HepG2 (cell line): ENCODE measurements at regions not wholly inside any gene's neighbourhood (a gene's known extent, or its start where the extent isn't known, plus 50 kb on each side); places are given as distances from the start of the nearest gene placed in this dataset.

Experiments used
- CBFB ChIP-seq: sonication (generic); formaldehyde crosslinking; IDR thresholded peaks from 2 replicates; pipeline ENCODE4 v1.4.0; 2020; ENCODE audit warnings: missing genetic modification reagents
- ZFX ChIP-seq: sonication (generic); formaldehyde crosslinking; IDR thresholded peaks from 2 replicates; pipeline ENCODE4 v1.4.0; 2020; ENCODE audit warnings: mild to moderate bottlenecking, low read depth, missing genetic modification reagents, moderate library complexity
- ZNF136 ChIP-seq: sonication (generic); formaldehyde crosslinking; IDR thresholded peaks from 2 replicates; pipeline ENCODE4 v1.8.1; 2022; ENCODE audit warnings: low read depth, mild to moderate bottlenecking, moderate library complexity, missing genetic modification reagents
- ZNF207 ChIP-seq: fragments of 450-650 bp; IDR thresholded peaks from 2 replicates; pipeline ENCODE4 v1.6.1; 2016; ENCODE audit warnings: antibody characterized with exemption, borderline replicate concordance
- TF ChIP-seq, protein P1 (sequence below): sonication (generic); formaldehyde crosslinking; IDR thresholded peaks from 2 replicates; pipeline ENCODE4 v1.5.0; 2020; ENCODE audit warnings: mild to moderate bottlenecking, missing genetic modification reagents, moderate library complexity
- TF ChIP-seq, protein P2 (sequence below): sonication (generic); formaldehyde crosslinking; IDR thresholded peaks from 2 replicates; pipeline ENCODE4 v1.5.0; 2020; ENCODE audit warnings: mild to moderate bottlenecking, missing genetic modification reagents
- TF ChIP-seq, protein P3 (sequence below): sonication (generic); formaldehyde crosslinking; IDR thresholded peaks from 2 replicates; pipeline ENCODE4 v1.4.0; 2020; ENCODE audit warnings: missing genetic modification reagents
- TF ChIP-seq, protein P4 (sequence below): sonication (generic); formaldehyde crosslinking; IDR thresholded peaks from one replicate; pipeline ENCODE4 v1.5.1; 2020; ENCODE audit warnings: mild to moderate bottlenecking, missing genetic modification reagents; ENCODE audit errors: not compliant biosample characterization

DNA sequence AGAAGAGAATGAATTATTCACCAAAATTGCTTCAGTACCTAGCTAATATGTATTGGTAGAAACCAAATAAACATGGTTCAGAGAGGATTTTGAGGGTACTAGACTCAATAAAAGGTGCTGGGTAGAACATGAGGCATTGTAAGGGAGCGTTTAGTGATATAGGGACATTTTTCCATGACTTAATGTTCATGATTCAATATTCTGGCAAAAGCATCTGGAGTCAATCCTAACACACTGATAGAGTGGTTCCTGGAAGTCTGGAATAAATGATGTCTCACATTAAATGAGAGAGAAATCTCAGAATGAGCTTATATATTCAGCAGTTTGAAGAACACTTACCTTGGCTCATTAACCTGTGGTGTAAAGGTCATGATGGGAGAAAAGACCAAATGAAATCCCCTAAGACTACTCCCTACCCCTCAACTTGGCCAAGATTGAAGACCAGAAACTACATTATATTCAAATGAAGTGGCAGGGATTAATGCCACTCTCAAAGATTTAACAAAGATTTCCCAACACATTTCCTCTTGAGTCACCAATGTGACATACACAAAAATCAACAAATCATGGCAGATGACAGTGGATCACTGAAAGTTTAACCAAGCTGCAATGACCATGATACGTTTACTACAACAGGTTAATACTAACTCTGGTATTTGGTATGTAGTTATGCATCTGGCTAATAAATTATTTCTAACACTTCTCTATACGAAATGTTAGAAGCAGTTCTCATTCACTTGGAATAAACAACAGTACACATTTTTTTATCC, 309.5 kb downstream of the SATB2 start:
- TF ChIP-seq, protein P1, sequence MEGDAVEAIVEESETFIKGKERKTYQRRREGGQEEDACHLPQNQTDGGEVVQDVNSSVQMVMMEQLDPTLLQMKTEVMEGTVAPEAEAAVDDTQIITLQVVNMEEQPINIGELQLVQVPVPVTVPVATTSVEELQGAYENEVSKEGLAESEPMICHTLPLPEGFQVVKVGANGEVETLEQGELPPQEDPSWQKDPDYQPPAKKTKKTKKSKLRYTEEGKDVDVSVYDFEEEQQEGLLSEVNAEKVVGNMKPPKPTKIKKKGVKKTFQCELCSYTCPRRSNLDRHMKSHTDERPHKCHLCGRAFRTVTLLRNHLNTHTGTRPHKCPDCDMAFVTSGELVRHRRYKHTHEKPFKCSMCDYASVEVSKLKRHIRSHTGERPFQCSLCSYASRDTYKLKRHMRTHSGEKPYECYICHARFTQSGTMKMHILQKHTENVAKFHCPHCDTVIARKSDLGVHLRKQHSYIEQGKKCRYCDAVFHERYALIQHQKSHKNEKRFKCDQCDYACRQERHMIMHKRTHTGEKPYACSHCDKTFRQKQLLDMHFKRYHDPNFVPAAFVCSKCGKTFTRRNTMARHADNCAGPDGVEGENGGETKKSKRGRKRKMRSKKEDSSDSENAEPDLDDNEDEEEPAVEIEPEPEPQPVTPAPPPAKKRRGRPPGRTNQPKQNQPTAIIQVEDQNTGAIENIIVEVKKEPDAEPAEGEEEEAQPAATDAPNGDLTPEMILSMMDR = no peak
- TF ChIP-seq CBFB (CRISPR knock-in tag) (no peak), ZNF207 (no peak), ZFX (CRISPR knock-in tag) (no peak), ZNF136 (CRISPR knock-in tag) (no peak)
- TF ChIP-seq, protein P2, sequence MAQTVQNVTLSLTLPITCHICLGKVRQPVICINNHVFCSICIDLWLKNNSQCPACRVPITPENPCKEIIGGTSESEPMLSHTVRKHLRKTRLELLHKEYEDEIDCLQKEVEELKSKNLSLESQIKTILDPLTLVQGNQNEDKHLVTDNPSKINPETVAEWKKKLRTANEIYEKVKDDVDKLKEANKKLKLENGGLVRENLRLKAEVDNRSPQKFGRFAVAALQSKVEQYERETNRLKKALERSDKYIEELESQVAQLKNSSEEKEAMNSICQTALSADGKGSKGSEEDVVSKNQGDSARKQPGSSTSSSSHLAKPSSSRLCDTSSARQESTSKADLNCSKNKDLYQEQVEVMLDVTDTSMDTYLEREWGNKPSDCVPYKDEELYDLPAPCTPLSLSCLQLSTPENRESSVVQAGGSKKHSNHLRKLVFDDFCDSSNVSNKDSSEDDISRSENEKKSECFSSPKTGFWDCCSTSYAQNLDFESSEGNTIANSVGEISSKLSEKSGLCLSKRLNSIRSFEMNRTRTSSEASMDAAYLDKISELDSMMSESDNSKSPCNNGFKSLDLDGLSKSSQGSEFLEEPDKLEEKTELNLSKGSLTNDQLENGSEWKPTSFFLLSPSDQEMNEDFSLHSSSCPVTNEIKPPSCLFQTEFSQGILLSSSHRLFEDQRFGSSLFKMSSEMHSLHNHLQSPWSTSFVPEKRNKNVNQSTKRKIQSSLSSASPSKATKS (CRISPR knock-in tag) = no peak
- TF ChIP-seq, protein P3, sequence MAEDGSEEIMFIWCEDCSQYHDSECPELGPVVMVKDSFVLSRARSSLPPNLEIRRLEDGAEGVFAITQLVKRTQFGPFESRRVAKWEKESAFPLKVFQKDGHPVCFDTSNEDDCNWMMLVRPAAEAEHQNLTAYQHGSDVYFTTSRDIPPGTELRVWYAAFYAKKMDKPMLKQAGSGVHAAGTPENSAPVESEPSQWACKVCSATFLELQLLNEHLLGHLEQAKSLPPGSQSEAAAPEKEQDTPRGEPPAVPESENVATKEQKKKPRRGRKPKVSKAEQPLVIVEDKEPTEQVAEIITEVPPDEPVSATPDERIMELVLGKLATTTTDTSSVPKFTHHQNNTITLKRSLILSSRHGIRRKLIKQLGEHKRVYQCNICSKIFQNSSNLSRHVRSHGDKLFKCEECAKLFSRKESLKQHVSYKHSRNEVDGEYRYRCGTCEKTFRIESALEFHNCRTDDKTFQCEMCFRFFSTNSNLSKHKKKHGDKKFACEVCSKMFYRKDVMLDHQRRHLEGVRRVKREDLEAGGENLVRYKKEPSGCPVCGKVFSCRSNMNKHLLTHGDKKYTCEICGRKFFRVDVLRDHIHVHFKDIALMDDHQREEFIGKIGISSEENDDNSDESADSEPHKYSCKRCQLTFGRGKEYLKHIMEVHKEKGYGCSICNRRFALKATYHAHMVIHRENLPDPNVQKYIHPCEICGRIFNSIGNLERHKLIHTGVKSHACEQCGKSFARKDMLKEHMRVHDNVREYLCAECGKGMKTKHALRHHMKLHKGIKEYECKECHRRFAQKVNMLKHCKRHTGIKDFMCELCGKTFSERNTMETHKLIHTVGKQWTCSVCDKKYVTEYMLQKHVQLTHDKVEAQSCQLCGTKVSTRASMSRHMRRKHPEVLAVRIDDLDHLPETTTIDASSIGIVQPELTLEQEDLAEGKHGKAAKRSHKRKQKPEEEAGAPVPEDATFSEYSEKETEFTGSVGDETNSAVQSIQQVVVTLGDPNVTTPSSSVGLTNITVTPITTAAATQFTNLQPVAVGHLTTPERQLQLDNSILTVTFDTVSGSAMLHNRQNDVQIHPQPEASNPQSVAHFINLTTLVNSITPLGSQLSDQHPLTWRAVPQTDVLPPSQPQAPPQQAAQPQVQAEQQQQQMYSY (CRISPR knock-in tag) = no peak
- TF ChIP-seq, protein P4, sequence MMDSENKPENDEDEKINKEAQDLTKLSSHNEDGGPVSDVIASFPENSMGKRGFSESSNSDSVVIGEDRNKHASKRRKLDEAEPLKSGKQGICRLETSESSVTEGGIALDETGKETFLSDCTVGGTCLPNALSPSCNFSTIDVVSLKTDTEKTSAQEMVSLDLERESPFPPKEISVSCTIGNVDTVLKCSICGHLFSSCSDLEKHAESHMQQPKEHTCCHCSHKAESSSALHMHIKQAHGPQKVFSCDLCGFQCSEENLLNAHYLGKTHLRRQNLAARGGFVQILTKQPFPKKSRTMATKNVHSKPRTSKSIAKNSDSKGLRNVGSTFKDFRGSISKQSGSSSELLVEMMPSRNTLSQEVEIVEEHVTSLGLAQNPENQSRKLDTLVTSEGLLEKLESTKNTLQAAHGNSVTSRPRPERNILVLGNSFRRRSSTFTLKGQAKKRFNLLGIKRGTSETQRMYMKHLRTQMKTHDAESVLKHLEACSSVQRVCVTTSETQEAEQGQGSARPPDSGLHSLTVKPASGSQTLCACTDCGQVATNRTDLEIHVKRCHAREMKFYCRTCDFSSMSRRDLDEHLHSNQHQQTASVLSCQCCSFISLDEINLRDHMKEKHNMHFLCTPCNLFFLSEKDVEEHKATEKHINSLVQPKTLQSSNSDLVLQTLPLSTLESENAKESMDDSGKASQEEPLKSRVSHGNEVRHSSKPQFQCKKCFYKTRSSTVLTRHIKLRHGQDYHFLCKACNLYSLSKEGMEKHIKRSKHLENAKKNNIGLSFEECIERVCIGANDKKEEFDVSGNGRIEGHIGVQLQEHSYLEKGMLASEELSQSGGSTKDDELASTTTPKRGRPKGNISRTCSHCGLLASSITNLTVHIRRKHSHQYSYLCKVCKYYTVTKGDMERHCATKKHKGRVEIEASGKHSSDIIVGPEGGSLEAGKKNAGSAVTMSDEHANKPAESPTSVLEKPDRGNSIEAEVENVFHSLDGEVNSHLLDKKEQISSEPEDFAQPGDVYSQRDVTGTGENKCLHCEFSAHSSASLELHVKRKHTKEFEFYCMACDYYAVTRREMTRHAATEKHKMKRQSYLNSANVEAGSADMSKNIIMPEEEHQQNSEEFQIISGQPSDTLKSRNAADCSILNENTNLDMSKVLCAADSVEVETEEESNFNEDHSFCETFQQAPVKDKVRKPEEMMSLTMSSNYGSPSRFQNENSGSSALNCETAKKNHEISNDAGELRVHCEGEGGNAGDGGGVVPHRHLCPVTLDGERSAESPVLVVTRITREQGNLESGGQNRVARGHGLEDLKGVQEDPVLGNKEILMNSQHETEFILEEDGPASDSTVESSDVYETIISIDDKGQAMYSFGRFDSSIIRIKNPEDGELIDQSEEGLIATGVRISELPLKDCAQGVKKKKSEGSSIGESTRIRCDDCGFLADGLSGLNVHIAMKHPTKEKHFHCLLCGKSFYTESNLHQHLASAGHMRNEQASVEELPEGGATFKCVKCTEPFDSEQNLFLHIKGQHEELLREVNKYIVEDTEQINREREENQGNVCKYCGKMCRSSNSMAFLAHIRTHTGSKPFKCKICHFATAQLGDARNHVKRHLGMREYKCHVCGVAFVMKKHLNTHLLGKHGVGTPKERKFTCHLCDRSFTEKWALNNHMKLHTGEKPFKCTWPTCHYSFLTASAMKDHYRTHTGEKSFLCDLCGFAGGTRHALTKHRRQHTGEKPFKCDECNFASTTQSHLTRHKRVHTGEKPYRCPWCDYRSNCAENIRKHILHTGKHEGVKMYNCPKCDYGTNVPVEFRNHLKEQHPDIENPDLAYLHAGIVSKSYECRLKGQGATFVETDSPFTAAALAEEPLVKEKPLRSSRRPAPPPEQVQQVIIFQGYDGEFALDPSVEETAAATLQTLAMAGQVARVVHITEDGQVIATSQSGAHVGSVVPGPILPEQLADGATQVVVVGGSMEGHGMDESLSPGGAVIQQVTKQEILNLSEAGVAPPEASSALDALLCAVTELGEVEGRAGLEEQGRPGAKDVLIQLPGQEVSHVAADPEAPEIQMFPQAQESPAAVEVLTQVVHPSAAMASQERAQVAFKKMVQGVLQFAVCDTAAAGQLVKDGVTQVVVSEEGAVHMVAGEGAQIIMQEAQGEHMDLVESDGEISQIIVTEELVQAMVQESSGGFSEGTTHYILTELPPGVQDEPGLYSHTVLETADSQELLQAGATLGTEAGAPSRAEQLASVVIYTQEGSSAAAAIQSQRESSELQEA (CRISPR knock-in tag) = no peak
